GM19438 (cell line): ENCODE measurements at regions not wholly inside any gene's neighbourhood (a gene's known extent, or its start where the extent isn't known, plus 50 kb on each side); places are given as distances from the start of the nearest gene placed in this dataset.
"Not testable (repeated sequence)": the region's sequence is repeated elsewhere in the genome, so short reads cannot be mapped to it uniquely, and the experiment has no call there.

Source experiments
- ATAC-seq: cut with Tn5 transposase; IDR thresholded peaks from one replicate; pipeline ENCODE4 v1.9.1; 2021; ENCODE audit warnings: low read depth; ENCODE audit not compliant: unreplicated experiment

DNA sequence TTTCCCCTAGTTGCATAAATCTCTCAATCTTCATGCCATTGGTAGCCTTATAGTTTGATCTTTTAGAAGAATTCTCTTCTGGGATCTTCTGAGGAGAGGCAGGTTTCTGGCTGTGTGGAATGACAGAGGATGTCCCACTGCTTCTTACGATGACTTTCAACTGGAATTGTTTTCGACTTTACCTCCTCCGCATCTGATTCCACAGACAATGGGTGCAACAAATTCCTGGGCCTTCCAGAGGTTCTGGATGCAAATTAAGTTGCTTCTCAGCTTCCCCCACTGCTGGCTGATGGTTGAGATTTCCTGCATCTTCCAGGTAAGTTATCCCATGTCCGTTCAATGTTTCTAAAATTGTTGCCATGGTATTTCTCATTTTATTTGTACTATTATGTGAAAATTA is 142.3 kb upstream of the TSC22D1 start:
- no peak for ATAC-seq

- no peak for ATAC-seq
These were observed 139.4 kb upstream of the TSC22D1 start for GRCh38 chr13:44715287-44716230.

DNA sequence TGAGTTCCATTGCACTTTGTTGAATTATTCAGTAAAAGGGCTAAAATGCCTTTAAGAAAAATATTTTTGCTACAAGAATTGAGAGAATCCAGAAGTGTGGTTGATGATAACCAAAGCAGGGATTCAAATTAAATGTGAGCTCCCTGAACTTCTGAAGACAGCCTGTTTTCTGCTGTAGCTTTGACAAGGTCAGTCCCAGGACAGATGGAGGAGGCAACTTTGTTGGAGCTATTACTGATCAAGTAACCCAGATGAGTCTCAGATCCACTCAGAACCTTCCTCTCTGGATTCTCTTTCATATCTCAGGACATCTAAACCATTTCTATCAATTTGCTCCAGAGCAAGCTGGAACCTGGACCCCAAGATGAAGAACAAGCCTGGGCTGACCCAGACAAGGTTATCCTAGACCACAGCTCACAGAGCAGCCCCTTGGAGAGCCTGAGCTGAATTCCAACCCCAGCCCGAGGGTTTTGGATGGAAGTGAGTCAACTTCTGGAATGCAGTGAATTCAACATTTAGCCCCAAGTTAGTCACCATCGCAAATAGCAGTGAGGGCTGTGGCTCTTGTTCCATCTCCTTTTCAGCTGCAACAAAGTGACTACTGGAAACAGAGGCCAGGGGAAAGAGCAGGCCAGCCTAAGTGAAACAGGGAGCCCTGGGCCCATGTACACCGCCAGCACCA is 137.8 kb upstream of the TSC22D1 start:
- no peak for ATAC-seq

DNA sequence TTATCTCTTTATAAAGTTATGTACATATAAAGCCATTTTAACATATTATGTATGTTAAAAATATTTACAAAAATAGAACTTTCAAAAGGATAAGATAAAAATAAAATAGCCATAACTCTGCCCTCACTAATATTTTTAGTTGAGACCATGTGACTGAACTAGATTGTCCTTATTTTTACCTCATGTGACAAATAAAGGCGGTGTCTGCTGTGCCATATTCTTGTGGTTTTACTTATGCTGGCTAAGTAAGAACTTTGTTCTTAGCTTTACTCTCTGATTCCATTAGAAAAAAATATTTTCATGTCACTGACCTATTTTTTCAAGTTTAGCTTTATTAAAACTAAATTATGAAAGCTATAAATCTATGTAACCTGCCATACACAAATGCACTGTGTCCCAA is 135.6 kb upstream of the TSC22D1 start:
- ATAC-seq, result no peak

DNA sequence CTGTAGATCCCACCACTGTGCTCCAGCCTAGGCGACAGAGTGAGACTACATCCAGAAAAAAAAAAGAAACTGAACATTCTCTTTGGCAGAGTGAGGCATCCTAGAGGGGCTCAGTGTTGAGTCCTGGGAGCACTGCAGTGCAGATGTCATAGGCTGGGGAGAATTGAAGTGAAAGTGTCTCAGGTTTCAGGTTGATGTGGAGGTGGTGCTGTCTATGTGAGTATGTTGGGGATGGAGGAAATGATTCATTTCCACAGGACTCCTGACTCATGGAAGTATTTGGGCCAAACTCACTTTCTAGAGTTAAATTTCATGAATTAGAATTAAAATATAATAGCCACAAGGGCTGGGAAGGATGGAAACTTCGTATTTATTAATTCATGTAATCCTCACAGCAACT is 134.4 kb upstream of the TSC22D1 start:
- no peak for ATAC-seq

GRCh38 chr13:44704811-44705210 is 128.7 kb upstream of the TSC22D1 start:
- not testable (repeated sequence) for ATAC-seq

- no peak for ATAC-seq
These were observed 127.2 kb upstream of the TSC22D1 start for GRCh38 chr13:44703371-44703770.

GRCh38 chr13:44698066-44698465 is 121.9 kb upstream of the TSC22D1 start:
- ATAC-seq, result no peak

GRCh38 chr13:44697058-44697457 is 120.9 kb upstream of the TSC22D1 start:
- no peak for ATAC-seq

DNA sequence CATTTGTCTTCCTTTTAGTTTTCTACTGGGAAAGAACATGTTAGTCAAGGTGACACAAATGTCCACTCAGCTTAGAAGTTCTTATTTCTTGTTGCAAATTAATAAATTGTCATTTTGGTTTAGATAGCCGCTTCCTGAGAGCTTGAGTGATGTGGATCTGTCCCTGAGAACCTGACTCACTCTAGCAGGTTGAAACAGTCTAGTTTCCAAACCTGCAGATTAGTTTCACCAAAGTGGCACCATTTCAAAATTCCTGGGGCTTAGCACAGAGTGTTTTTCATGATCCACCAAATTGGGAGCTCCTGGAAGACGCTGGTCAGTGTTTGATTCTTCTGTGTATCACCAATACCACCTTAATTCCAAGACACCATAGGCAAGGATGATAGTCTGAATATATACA is 119.4 kb upstream of the TSC22D1 start:
- ATAC-seq, result no peak

- no peak for ATAC-seq
These were observed 118.7 kb upstream of the TSC22D1 start for GRCh38 chr13:44694842-44695241.

DNA sequence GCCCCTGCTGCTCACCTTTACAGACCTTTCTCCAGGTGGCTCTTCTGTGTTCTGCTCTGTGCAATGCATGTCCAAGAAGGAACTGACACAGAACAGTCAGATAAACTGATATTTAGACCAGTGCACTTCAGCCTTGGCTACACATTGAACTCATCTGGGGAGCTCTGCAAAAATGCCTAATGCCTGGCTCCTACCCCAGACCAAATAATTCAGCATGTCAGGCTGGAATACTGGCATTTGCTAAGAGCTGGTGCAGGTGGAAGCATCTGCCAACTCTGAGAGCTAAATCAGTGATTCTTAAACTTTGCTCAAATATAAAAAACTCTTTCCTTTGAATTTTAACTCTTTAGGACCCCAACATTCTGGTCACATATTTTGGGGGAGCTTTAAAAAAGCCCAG is 118.2 kb upstream of the TSC22D1 start:
- no peak for ATAC-seq

DNA sequence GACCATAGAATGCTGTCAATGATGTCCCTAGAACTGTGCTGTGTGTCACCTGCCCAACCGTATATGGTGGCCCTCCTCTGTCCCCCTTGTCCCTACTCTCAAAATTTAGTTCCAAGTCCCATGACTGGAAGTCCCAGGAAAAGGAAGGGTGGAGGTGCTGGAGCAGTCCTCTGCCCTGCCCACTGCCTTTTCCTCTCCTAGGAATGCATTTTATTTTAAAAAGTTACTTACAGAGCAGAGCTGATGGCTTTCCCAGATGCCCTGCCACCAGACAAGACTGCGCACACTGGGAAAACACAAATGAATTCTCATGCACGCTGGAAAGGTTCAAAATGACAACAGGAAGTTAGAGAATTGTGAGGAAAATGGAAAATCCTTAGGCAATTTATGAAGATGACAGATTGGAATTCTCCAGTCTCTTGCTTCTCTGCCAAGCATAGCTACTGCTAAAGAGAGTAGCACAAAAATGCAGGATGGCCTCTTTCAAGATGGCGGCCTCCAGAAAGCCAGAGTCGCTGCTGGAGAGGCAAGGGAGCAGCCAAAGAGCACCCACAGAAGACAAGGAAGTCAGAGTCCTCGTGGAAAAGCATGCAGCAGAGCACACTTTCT is 117.1 kb upstream of the TSC22D1 start:
- no peak for ATAC-seq

GRCh38 chr13:44692173-44692713 is 116.1 kb upstream of the TSC22D1 start:
- ATAC-seq, result no peak

DNA sequence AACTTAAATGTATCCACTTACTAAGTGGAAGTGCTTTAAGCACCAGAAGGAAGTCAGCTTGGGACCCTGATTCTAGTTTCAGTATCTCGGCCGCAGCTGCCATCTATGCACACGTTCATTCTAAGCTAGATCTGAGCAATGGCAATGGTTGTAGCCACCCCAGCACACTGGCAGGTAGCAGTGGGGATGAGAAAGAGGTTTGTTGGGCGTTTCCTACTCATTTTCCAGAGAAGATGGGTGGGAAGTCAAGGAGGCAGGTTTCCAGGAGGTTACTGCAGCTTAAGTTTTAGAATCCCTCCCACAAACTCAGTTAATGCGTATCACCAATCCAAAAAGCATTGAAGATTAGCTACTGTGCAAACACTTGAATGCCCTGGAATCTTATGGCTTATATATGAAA is 114.2 kb upstream of the TSC22D1 start:
- no peak for ATAC-seq

GRCh38 chr13:44688652-44689051 is 112.5 kb upstream of the TSC22D1 start:
- ATAC-seq, result no peak

- no peak for ATAC-seq
These were observed 110.4 kb upstream of the TSC22D1 start for GRCh38 chr13:44686531-44686934.

DNA sequence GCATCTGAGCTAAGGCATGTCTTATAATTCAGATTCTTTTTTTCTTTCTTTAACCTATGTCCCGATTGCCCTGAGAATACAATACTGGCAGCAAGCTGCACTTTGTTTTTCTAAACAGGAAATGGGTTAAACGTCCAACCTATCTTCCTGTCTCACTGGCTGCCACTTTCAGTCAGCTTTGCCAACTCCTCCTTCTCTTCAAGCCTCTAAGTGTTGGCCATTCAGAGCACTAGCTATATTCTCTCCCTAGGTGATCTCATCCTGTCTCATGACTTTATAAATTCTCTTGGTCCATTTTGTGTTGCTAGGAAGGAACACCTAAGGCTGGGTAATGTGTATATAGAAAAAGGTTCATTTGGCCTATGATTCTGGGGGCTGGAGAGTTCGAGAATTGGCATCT is 109.5 kb upstream of the TSC22D1 start:
- no peak for ATAC-seq

DNA sequence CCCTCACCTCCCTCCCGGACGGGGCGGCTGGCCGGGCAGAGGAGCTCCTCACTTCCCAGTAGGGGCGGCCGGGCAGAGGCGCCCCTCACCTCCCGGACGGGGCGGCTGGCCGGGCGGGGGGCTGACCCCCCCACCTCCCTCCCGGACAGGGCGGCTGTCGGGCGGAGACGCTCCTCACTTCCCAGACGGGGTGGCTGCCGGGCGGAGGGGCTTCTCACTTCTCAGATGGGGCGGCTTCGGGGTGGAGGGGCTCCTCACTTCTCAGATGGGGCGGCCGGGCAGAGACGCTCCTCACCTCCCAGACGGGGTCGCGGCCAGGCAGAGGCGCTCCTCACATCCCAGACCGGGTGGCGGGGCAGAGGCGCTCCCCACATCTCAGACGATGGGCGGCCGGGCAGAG is 106.3 kb upstream of the TSC22D1 start:
- not testable (repeated sequence) for ATAC-seq

DNA sequence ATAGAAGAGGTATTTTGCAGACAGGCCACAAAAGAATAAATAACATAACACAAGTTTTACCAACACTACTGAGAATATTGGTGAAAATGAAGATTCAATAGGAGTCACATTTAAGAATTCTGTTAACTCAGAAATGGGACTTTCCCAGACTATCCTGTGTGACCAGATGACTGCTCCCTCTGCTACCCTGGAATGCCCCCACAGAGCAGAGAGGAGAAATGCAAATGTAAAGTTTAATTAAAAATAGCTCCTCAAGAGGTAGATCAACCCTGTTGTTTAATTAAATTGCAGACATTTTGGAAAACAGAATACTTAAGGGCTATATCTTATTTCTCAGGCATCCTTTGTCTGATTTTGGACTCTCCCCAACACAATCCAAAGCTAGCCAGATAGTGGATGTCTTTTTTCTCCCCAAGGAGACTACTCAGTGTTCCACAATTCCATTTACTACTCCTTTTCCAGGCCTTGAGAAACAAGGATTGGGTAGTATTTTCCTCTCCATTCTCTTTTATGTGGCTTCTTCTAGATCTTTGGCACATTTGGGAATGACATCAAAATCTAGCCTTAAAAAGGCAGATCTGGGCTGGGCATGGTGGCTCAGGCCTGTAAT is 104.7 kb upstream of the TSC22D1 start:
- no peak for ATAC-seq

DNA sequence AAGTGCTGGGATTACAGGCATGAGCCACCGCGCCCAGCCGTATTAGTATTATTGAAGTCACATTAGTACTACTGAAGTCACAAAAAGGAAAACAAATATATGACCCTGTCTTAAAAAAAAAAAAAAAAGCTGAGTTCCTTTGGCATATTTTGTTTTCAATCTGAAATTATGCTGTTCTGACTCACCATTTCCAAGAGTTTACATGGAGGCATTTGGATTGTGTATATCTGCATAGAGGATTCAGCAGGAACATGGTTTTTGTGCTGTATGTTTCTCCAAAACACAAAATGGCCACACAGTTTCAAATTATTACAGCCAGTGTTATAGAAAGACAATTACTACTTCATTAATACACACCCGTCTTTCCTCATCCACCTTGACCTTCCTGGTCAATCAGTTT is 103.5 kb upstream of the TSC22D1 start:
- ATAC-seq, result no peak
